CD4-positive, alpha-beta T cell treated with Interleukin-4 for 4 hours (primary cell): ENCODE measurements at regions not wholly inside any gene's neighbourhood (a gene's known extent, or its start where the extent isn't known, plus 50 kb on each side); places are given as distances from the start of the nearest gene placed in this dataset.

Experiments
- DNase-seq: peaks from one replicate; pipeline ENCODE4 v3.0.0-alpha.2; 2020

GRCh38 chr20:11375966-11376365 is 541.7 kb upstream of the BTBD3 start:
- no peak for DNase-seq

GRCh38 chr20:11376420-11376819 is 541.3 kb upstream of the BTBD3 start:
- no peak for DNase-seq

- DNase-seq, result no peak
These were observed 540.7 kb upstream of the BTBD3 start for GRCh38 chr20:11376998-11377397.

DNA sequence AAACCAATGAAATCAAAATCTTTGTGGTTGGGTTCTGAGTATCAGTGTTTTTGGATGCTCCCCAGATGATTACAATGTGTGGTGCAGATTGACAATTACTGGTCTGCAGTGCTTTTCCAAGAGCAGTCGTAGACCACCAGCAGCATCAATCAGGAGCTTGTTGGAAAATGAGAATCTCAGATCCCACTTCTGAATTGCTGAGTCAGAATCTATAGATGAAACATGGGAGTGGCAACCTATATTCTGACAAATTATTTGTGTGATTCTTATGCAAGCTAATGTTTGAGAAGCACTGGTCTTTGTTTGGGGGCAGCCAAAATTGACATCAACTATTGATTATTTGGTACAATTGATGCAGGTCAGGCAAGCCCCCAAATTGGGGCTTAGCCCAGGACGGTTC is 539.9 kb upstream of the BTBD3 start:
- DNase-seq, result no peak

DNA sequence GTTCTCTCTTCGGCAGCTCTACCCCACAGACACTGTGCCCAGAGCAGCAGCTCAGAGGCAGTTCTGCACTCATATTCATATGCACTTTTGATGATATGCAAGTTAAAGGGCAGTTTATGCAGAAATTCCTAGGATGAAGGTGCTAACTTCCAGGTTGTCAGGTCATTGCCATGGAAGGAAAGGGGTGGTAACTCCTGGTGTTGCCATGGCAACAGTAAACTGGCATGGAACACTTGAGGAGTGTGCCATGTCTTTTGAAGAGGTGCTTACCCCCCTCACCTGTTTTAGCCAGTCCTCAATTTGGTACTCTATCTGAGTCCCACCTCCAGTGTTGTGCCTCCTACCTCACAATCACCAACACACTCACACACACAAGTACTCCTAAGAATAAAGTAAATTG is 539.4 kb upstream of the BTBD3 start:
- no peak for DNase-seq

- no peak for DNase-seq
These were observed 538.3 kb upstream of the BTBD3 start for GRCh38 chr20:11379257-11380011.

DNA sequence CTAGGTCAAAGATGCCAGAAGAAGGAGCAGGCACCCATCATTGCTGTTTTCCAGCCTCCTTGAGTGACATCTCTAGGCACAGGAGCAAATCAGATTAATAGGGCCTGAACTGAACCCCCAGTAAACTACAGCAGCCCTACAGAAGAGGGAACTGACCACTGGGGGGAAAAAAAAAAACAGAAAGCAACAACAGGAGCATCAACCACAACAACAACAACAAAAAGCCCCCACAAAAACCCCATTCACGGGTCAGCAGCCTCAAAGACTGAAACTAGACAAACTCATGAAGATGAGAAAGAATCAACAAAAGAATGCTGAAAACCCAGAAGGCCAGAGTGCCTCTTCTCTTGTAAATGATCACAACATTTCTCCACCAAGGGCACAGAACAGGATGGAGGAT is 537.4 kb upstream of the BTBD3 start:
- DNase-seq, result no peak

DNA sequence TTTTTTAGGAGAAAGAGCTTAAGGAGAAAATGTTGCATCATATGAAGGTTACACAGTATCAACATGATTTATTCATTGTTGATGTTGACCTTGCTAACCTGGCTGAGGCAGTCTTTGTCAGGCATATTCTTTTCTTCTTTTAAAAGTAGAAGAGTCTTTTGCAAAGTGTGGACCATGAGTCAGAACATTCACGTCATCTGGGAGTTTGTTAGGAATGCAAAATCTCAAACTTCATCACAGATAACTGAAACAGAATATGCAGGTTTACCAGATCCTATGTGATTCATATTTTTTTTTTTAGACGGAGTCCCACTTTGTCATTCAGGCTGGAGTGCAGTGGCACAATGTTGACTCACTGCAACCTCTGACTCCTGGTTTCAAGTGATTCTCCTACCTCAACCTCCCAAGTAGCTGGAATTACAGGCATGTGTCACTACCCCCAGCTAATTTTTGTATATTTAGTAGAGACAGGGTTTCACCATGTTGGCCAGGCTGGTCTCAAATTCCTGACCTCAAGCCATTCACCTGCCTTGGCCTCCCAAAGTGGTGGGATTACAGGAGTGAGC is 530.4 kb upstream of the BTBD3 start:
- no peak for DNase-seq

GRCh38 chr20:11389186-11389585 is 528.5 kb upstream of the BTBD3 start:
- DNase-seq, result no peak

GRCh38 chr20:11391591-11391990 is 526.1 kb upstream of the BTBD3 start:
- no peak for DNase-seq

DNA sequence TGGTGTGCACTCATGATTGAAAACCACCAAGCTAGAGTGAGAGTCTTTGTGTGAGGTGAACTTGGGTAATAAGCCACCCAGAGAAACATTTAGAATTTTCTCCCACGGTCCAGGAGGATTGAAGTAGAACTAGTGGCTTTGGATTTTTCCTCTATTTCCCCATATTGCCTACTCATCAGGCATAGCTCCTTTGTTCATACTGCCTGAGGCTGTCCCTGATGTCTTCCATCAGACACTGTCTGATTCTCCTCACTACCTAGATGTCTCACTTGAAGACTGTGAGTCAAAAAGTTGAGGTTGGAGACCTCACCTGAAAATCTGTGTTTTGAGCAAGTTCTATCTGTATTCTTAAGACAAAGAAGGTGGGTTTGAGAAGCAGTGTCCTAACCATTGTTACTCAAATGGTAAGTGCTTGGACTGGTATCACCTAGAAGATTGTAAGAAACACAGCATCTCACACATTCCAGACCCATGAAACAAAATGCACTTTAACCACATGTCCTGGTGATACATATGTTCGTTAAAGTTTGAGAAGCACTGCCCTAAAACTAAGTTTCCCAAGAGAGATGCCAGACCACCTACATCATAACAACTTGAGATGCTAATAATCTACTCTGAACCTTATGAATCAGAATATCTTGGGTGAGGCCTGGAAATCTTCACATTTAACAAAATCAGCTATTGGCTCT is 523.4 kb upstream of the BTBD3 start:
- no peak for DNase-seq

- no peak for DNase-seq
These were observed 522.1 kb upstream of the BTBD3 start for GRCh38 chr20:11395581-11395980.

- DNase-seq, result no peak
These were observed 515.7 kb upstream of the BTBD3 start for GRCh38 chr20:11401988-11402387.

DNA sequence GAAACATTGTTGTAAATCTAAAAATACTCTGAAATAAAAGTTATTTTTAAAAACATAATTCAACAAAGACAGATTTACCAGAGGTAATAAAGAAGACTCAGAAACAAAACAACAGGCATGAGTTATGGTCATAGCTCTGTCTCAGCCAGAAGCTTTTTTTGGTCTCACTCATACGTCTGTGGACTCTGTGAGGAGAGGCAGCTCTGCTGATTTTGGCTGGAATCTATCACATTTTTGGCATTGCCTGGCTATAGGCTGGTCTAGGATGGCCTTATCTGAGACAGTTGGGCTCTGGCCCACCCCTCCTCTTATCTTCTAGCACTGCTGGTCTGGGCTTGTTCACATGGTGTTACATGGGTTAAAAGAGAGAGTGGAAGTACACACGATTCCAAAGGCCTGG is 514.0 kb upstream of the BTBD3 start:
- no peak for DNase-seq

- DNase-seq, result no peak
These were observed 510.8 kb upstream of the BTBD3 start for GRCh38 chr20:11406877-11407276.

GRCh38 chr20:11409561-11409960 is 508.1 kb upstream of the BTBD3 start:
- DNase-seq, result no peak

- no peak for DNase-seq
These were observed 505.9 kb upstream of the BTBD3 start for GRCh38 chr20:11411765-11412164.

- DNase-seq, result no peak
These were observed 490.7 kb upstream of the BTBD3 start for GRCh38 chr20:11426948-11427347.

GRCh38 chr20:11429168-11429567 is 488.5 kb upstream of the BTBD3 start:
- no peak for DNase-seq

DNA sequence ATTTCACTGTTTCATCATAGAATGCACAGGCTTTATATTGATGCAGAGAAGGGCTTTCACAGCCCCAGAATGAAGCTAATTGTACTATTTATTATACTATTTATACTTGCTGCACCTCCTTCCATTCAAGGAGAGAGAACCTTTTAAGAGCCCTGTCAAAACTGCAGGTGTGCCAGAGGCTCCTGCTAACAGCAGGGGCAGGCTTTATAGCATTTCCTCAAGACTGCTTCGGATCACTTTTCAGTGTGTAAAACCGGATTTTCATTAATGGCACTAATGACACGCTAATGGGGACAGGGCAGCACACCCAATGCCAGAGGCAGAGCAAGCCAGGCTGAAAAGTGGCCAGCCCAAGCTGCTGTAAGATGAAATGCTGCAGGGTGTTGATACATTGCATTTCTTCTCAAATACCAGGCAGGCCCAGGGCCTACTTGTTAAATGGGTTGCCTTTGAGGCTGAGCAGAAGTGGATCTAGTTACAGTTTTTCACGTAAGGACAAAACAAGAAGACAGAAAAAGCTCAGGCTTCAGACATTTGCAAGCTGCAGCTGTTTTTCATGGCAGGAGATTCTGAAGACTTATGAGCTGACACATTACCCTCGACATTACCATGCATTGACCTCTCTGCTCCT is 487.7 kb upstream of the BTBD3 start:
- no peak for DNase-seq

DNA sequence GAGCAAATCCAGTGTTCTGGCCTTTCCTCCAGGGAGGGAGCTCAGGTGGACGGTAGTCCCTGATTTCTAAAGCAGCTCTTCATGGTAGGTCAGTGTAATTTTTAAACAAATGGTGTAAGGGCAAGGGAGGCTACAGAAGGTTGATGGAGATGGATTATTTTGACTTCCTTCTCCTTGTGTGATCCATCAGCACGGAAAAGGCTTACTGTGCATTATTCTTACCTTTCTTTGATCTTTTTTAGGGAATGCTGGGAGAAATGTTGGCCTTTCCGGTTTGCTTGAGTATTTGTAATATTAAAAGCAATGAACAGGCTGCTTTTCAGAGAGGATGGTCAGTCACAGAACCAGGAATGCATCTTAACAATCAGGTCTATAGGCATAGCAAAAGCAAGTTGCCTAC is 487.0 kb upstream of the BTBD3 start:
- DNase-seq, result no peak

- no peak for DNase-seq
These were observed 486.1 kb upstream of the BTBD3 start for GRCh38 chr20:11431621-11432020.

DNA sequence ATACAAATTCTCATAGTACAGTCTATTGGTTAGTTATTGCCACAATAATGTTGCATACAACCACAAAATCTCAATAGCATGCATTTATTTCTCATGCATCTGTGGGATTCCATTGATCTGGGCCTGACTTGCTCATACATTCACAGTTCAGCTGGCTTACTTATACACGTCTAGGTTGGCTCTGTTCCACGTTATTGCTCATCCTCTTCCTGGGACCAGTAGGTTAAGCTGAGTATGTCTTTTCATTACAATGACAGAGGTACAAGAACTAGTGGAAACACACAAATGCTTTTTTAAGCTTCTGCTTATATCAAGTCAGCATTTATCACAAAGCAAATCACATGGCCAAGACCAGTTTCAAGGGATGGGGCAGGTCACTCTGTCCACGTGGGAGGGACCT is 485.3 kb upstream of the BTBD3 start:
- DNase-seq, result no peak
